ENCODE measurements at regions not wholly inside any gene's neighbourhood (a gene's known extent, or its start where the extent isn't known, plus 50 kb on each side); places are given as distances from the start of the nearest gene placed in this dataset.

GRCh38 chr1:13981142-13981541, 281.2 kb downstream of the PRDM2 start:
- no peak for TF ChIP-seq POLR2A (IDR thresholded peaks at IDR 0.05; ENCODE audit: low read depth, low read length)
- TF ChIP-seq POLR2AphosphoS5 (IDR thresholded peaks at IDR 0.05; ENCODE audit: insufficient read depth, low read depth, low read length): no peak
- TF ChIP-seq CTCF (IDR thresholded peaks at IDR 0.05; ENCODE audit: extremely low read depth in 1 of 2, insufficient read depth in 1 of 2, low read depth in 1 of 2, low read length in 2 of 2): no peak
- no peak for TF ChIP-seq FOS (IDR thresholded peaks at IDR 0.05; ENCODE audit: borderline replicate concordance, insufficient read depth, low read length)
- TF ChIP-seq EZH2 (IDR thresholded peaks at IDR 0.05; ENCODE audit: borderline replicate concordance, low read depth, low read length, severe bottlenecking): no peak
- no peak for TF ChIP-seq MAX (IDR thresholded peaks at IDR 0.05; ENCODE audit: insufficient read depth, insufficient read length)
- TF ChIP-seq MYC (IDR thresholded peaks at IDR 0.05; ENCODE audit: low read depth, low read length): no peak
- no peak for TF ChIP-seq GATA2 (IDR thresholded peaks at IDR 0.05; ENCODE audit: insufficient read depth, insufficient read length, low read depth, low read length)
- TF ChIP-seq JUN (IDR thresholded peaks at IDR 0.05; ENCODE audit: borderline replicate concordance, insufficient read depth, insufficient read length, low read depth): no peak
